Activated T-cell treated with anti-CD3 and anti-CD28 coated beads for 48 hours (primary cell): ENCODE measurements at regions not wholly inside any gene's neighbourhood (a gene's known extent, or its start where the extent isn't known, plus 50 kb on each side); places are given as distances from the start of the nearest gene placed in this dataset.

Experiments used
- DNase-seq: peaks from one replicate; pipeline ENCODE4 v3.0.0-alpha.2; 2020; ENCODE audit warnings: low read depth

DNA sequence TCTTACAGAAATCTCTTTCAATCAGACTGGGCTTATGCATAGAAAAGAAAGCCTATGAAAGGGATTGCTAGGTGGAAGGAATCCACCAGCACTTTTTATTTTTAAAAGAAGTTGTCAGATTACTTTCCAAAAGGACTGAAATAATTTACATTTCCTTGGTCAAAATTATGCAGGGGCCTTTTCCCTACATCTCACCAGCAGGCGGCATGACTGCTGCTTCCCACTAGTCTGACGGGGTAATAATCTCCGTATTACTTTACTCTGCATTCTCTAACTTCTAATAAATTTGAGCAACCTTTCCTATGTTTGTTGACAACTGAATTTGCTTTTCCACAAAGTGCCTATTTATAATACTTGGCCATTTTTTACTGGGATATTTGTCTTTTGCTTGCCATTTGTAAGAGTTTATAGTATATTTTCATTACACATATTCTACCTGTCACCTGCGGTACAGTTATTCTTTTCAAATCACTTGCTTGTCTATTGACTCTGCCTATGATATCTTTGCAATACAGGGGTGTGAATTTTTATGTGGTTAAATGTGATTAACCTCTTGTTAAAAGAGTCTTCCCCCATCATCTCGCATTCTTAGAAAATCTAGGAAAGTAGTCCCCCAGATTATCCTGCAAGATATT lies 51.9 kb upstream of the USP47 start:
- DNase-seq, result no peak

DNA sequence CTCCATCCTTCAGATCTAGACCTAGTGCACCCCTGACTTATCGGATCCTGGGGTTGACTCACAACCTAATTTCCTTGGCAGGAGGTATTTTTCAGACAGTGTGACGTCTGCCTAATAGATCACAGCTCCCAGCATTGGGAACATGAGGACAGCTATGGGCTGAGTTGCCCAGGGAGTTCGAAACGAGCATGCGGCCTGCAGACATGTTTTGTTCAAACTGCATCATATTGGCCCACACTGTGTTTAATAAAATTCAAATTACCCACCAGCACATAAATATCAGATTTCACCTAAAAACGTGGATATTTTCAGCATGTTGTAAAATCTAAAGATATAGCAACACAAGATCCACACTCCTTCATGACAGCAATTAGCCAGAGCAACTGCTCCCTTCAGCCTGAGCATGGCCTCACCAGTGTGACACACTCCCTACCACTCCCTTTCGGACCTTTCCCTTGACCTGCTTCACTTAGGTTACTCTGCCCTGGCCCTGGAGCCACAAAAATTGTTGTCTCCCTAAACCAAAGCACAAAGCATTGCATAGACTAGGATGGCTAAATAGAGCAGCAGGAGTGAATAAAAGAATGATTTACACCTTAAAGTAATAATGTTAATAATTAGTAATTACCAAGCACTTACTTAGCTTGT lies 53.6 kb upstream of the USP47 start:
- DNase-seq, result no peak

DNA sequence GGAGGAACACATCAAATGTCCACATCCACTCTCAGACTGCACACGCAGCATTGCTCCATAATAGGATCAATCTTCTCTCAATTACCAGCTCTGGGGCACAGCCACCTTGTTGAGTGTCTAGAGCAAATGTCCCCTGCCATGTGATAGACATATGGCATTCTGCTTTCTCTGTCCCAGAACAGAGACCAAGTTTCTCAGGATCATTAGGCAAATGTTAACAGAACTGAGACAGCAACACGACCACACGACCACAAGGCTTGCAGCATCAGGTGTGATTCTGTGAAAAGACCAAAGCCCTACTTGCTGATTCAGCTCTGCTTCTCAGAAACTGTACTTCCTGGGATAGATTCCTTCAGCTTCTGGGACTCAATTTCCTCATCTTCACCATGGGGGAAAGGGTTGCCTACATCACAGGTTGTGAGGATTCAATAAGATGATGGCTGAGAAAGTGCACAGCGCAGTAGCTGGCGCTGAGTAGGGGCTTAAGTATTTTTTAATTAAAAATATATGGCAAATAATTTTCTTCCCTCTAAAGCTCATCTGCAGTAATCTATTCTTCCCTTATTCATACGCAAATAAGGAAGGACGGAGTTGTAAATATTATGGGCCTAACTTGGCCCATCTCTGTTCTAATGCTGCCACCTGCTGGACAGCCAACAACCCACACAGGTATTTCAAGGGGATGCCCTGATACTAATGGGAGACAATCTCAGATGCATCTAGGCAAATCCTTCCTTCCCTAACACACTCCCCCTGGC lies 54.3 kb upstream of the USP47 start:
- peak; percentile 44 for DNase-seq

DNA sequence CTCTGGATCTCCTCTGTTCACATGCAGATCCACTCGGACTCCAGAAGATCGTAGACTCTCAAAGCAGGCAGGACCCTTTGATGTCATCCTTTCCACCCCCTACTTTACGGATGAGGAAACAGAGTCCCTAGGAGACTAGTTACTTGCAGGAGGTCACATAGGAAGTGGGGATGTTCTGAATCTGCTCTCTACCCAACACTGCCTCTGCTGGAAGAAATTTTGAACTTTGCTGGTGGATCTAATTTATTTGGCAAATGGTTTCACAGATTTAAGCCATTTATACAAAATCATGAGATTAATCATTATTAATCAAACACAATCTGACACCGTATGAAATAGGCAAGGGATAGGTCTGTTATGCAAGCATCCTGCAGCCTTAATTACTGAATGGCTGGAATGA lies 55.0 kb upstream of the USP47 start:
- DNase-seq, result no peak

DNA sequence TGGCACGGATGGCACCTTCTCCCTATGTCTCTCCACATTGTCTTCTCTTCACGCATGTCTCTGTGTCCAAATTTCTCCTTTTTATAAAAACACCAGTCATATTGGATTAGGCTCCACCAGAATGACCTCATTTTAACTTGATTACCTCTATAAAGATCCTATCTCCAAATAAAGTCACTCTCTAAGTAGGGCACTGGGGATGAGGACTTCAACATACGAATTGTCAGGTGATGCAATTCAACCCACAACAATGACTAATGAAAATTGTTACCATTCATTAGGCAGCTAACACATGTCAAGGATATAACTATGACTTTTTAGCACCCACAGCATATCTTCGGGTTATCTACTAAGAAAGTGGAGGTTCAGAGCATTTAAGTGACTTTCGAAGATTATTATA lies 55.5 kb upstream of the USP47 start:
- DNase-seq, result no peak

DNA sequence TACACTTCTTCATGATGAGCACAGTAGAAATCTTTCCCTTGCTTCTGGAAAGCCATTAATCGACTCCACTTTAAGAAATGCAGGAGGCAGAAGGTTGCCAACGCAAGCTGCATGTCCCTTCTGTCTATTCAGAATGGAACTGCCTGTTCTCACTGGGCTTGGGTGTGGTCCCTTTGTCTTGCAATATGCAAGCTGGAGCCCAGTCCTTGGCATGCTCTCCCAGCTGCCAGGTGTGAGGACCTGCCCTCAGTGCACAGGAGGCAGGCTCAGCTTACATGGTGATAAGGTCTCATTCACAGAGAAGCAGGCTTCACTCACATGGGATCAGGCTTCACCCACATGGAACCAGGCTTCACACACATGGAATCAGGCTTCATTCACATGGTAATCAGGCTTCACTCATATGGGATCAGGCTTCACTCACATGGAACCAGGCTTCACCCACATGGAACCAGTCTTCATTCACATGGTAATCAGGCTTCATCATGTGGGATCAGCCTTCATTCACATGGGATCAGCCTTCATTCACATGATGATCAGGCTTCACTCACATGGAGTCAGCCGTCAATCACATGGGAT lies 59.2 kb upstream of the USP47 start:
- no peak for DNase-seq

DNA sequence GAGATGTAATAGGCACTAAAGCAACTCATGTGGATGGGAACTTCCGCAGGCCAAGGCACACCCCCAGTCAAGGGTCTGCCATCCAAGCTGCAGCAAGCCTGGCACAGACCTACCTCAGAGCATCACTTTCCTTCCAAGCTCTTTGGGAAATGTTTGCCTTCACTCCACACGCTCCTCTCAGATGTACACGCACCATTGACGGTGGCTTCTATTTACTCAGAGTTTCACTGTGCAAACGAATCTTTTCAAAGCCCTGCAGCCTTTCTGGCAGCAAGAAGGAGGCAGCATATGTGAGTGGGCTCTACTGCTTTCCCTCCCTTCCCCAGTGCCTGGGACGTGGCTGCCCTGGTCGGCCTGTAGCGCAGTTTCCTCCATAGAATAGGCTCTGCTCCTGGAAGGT lies 60.9 kb upstream of the USP47 start:
- DNase-seq, result no peak

DNA sequence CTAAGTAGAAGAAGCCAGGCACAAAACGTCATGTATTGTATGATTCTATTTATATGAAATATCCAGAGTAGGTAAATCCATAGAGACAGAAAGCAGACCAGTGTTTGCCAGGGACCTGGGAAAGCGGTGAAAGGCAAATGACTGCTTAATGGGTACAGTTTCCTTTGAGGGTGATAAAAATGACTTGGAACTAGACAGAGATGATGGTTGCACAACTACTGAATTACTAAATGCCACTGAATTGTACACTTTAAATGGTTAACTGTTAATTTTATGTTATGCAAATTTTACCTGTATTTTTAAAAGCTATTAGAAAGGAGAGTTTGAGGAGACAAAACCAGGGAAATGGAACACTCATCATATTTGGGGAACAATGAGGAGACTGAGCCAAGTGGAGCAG lies 61.8 kb upstream of the USP47 start:
- no peak for DNase-seq

DNA sequence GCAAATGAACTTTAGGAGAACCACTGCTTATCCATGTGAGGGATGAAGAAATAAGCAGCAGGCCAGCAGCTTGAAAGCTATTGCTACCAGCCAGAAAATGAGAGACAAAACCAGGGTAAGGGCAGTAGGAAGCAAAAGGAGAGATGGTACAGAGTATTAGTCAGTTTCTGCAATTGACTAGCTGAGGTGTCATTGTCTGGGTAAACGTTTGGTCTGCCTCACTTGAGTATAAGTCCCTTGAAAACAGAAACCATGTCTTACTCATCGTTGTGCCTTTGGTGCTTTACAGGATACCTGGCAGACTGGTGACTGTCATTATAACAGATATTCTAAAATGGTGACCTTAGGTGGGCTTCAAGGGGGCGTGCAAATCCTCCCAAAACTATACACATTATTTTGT lies 63.9 kb upstream of the USP47 start:
- DNase-seq, result no peak

DNA sequence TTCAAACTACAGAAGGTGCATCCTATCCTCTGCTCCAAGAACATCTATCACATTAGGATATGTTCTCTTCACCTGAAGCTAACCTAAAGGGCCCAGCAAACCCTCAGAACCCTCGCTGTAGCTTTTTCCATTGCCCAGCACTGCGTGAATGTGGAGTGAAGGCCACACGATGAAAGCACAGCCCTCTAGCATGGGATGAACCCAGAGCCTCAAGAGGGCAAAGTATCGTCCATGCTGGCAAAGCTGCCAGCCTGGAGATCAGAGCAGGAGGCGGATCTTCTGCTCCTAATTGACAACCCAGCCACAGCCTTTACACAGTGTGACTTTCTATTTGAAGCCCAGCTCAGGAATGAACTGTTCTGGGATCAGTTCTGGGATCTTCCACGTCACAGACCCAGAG lies 65.1 kb upstream of the USP47 start:
- no peak for DNase-seq

DNA sequence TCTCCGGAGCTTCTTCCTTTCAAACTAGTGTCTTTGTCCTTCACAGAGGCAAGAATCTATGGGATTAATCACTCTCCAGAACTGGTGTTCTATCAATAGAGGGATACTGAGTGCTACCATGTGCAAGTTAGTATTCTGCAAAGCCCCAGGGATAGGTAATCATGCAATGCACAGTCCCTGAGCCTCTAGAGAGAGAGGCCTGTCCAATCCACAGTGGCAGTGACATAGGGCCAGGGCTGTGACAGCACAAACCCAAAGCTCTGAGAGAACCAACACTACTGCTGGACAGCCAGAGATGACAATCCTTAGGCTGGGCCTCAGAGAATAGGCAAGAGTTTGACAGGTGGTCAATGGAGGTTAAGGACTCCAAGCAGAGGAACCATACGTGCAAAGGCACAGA lies 66.8 kb upstream of the USP47 start:
- DNase-seq, result no peak

DNA sequence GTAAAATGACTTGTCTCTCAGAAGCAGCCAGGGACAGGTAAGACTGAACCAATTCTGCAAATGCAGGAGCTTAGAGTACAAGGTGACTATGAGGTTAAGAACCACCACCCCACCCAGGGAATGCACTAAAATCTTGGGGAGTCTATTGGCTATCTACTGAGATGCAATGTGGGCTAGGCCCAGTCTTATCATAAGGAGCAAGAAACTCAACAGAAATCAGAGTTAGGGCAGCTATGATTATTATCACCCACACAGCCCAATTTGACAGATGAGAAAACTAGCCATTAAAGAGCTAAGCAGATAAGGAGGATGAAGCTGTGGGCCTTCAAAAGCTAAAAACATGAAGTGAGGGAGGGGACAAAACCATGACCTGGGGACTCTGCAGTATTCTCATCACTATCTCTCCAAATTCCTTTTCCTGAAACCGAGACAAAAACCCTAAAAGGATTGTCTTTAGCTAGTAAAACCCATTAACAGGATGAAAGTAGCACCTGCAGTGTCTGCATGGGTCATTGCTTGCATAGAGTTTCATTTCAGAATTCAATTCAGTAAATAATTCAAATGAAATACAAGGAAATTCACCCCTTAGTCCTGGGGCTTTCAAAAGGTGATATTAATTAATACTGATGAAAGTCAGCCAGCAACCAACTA lies 68.8 kb upstream of the USP47 start:
- DNase-seq, result no peak

DNA sequence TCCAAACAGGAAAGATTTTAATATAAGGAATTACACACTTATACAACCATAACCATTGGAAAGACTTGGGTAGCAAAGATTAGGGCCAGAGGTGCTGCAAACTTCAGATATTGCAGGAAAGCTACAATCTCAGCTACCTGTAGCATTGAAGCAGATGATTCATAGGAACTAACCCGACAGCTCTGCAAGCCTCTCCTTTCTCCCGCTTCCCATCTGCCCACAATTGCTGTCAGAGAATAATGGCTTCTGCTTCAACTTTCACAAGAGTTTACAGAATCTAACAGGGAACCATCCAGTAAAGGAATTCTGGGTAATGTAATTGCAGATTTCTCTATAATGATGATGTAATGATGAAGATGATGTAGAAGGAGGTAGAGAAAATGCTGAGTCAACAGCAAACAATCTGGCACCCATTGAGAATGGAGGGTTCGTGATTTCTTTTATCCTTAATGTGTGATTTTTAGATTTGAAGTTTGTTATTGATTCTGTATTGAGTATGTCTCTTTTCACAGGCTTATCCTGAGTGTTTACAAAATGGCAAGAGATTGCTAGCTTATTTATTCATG lies 70.8 kb upstream of the USP47 start:
- DNase-seq, result no peak

DNA sequence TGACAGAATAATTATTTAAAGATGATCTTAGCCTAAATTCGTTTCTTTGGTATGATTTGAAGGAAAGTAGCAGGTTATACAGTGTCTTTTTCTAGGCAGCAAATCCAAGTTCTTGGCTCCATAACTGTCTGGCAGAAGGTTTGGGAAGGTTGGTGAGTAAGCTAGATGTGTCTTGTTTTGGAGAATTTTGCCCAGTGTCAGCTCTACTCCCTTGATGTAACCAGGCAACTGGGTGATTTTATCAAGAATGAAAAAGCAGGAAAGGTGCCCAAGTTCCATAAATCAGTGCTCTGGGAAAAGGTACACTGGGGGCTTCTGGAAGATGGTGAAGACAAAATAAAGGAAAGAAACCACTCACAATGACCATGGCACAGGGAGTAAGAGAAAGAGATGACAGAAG lies 71.5 kb upstream of the USP47 start:
- DNase-seq, result no peak

DNA sequence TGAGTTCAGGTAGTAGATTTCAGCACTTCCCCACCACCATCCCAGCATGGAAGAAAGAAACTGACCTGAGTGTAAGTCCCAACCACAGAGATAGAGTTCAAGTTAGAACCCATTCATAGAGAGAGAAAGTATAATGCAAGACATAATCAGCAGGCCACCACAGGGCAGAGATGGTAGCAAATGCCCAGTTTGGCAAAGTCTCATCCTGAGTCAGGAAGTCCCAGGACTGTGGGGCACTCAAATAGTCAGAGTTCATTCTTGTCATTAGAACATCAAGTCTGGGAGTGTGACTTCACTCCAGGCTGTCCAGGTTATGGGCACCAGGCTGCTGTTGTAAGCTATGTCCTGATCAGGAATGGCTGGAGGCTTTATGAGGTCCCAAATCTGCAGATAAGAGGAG lies 72.0 kb upstream of the USP47 start:
- no peak for DNase-seq

DNA sequence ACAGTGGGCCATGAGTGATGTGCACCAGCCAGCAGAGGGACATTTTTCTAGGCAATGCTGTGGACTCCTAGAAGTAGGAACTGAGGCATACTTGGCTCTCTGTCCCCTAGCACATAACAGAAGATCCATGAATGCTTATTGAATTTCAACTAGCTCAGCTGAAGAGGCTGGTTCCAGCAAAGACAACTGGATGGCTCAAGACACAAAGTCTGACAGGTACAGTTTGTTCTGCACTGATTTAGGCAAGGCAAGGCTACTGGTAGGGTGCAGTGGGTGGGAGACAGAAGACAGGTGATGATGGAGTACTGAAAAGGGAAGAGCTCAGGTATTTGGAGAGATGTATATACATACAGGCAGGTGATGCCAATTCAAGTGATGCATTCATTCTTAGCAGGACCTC lies 72.4 kb upstream of the USP47 start:
- no peak for DNase-seq

DNA sequence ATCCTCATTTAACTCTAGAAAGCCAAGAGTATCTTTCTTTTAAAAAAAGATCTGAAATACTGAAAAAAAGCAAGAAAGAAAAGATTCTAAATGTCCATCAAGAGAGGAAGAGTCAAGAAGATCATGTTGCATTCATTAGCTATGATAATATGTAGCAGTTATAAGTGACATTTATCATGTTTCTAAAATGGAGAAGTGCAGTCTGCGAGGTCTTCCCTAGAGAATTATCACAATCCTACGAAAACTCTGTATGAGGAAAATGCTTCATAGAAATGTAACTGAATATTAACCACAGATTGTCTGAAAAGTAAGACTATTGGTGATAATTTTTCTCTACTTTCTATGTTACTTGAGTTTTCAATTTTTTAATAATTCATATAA lies 77.4 kb upstream of the USP47 start:
- DNase-seq, result no peak

DNA sequence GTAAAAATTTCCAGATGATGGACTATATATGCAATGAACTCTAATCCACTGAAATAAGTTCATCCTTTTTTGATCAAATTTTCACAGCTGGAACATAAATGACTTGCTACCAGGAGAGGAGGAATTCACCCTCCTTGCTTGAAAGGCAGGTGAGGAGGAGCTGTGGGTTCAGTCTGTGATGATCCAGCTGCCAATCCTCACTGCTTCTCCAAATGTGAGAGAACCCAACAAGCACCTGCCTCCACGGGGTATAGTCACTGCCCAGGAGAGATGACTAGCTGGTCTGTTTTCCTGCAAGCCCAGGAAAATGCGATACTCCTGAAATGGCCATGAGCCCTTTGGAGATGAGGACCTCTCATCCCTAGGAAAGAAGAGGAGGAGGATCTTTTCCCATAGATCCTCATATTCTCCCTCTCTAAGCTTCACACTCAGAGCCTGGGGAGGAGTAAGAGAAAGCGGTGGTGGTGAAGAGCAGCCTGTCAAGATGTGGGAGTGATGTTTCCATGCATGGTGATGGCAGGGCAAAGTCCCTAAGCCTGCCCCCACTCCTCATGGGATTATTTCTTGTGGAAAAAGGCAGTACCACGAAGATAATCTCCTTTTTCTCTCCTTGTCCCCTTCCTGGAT lies 77.9 kb upstream of the USP47 start:
- DNase-seq, result no peak

DNA sequence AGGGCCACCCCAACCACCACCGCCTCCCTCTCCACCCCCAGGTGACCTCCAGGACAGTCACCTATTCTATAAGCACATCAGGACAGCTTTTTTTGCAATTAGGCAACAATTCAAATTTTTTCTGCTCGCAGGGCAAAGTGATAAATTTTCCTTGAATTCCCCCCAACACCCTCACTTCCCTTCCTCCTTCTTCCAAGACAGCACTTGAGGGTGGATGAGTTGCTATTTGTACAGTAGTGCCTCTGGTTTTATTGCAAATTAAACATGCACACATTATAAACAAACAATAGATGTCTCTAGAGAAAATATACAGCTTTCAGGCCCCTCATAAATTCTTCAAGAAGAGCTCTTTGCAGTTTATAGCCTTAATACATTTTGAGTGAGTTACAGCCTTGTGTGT lies 80.9 kb upstream of the USP47 start:
- DNase-seq, result no peak

DNA sequence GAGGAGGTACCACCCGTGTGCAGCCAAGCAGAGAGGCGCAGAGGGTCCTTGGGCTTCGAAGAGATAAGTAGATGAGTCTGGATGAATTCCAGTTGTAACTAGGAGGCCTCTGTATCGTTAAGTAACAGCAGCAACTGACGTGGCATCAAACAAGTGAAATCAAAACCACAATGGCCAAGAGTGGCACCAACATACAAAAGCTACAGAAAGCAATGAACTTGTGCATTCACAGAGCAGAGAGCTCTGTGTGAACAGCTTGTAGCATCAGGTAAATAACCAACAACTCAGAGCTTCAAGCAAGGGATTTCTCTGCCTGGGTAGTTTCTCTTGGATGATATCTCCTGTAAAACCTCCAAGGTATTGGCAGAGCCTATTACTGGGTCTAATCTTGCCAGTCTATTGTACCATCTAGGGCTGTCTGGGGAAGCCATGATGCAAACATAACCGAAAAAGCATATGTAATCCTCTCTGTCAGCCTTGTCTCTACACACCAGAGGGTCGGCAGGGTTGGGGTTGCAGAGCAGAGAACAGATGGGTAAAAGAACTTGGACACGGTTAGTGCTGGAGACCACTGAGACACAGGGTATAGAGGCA lies 83.1 kb upstream of the USP47 start:
- DNase-seq, result no peak

DNA sequence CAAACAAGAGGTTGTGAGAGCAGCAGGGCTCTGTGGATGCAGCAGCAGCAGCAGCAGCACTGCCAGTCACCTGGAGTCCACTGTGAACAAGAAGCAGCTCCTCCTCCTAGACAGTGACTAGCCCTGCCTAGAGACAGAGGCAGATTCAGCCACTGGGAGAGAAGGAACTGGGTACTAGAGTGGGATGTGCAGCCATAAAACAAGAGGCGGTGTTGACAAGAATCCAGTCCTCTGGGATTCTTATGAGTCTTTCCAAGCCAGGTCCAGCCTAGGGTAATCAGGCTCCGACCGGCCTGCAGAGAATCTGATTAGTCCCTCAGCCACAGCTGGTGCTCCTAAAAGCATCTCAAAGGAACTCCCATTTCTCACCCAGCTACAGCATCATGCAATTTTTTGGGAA lies 83.9 kb upstream of the USP47 start:
- DNase-seq, result no peak

DNA sequence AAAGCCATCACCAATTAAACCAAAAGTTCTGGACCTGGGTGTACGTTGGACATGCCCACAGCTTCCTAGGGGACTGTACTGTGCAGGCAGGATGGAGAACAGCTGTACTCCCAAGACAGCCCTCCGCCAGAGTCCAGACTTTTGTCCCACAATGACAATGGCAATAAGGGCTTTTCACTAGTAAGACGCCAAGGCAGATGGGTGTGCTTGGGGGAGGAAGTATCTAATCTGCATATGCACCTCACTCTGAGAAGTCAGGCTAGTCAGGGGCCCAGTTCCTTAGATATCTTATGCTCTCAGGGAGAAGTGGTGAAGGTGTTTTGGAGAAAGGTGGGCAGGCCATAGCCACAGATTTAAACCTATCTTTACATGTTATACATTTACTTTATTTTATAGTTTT lies 85.1 kb upstream of the USP47 start:
- no peak for DNase-seq
